GM19438 (cell line): ENCODE measurements at regions not wholly inside any gene's neighbourhood (a gene's known extent, or its start where the extent isn't known, plus 50 kb on each side); places are given as distances from the start of the nearest gene placed in this dataset.
"Not testable (repeated sequence)": the region's sequence is repeated elsewhere in the genome, so short reads cannot be mapped to it uniquely, and the experiment has no call there.

ENCODE experiments used
- ATAC-seq: cut with Tn5 transposase; IDR thresholded peaks from one replicate; pipeline ENCODE4 v1.9.1; 2021; ENCODE audit warnings: low read depth; ENCODE audit not compliant: unreplicated experiment

DNA sequence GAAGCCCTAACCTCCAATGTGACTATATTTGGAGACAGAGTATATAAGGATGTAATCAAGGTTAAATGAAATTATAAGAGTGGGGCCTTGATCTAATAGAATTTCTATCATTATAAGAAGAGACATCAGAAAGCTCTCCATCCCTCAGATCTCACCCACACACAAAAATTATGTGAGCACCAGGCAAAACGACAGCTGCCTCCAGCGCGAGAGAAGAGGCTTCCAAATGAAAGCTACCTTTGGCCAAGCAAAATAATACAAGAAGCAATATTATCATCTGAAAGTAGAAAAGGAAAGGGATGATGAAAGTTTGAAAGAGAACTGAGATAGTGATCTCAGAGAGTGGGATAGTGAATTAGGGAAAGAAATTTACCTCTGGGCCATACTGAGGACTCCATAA lies 1192.5 kb downstream of the NXPH1 start:
- no peak for ATAC-seq

- ATAC-seq, result no peak
Observed at GRCh38 chr7:9645756-9646155, 1212.3 kb downstream of the NXPH1 start.

DNA sequence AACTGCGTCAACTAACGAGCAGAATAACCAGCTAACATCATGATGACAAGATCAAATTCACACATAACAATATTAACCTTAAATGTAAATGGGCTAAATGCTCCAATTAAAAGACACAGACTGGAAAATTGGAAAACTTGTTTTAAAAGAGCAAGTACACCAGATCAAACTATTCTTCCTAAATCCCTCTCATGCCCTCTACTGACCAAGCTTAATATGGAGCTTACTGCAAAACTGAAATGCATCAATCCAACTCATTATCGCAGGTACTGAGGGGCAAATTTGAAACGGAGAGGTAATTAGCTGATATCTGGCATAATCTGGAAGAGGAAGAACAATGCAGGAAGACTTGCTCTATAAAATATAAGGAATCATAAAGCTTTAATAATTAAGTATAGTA lies 1223.8 kb downstream of the NXPH1 start:
- no peak for ATAC-seq

- ATAC-seq, result no peak
Observed at GRCh38 chr7:9671979-9672917, 1238.8 kb downstream of the NXPH1 start.

- ATAC-seq, result no peak
Observed at GRCh38 chr7:9680713-9681112, 1247.3 kb downstream of the NXPH1 start.

DNA sequence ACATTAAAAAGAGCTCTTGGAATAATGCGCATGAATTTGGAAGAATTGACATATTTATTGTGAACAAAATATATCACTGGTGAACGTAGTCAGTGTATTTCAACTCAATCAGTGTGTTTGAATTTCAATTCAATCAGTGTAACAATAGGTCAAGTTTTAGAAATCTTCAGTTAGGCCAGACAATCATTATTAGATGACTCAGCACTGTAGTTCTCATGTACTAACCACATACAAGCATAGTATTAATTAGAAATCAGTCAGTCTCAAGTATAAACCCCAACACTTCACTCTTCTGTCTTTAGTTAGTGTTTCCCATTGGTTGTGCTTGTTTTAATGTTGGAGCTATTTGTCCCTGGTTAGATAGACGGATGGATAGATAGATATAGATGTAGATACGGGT lies 1247.9 kb downstream of the NXPH1 start:
- ATAC-seq, result no peak

DNA sequence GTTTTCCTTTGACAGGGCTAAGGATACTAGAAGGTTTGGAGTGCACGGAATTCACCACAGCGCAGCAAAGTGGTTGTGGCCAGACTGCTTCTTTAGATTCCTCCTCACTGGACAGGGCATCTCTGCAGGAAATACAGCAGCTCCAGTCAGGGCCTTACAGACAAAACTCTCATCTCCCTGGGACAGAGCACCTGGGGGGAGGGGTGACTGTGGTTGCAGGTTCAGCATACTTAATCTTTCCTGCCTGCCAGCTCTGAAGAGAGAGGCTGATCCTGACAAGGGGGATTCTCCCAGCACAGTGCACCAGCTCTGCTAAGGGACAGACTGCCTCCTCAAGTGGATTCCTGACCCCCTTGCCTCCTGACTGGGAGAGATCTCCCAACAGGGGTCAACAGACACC lies 1257.9 kb downstream of the NXPH1 start:
- no peak for ATAC-seq

GRCh38 chr7:9698375-9698774 lies 1265.0 kb downstream of the NXPH1 start:
- no peak for ATAC-seq

DNA sequence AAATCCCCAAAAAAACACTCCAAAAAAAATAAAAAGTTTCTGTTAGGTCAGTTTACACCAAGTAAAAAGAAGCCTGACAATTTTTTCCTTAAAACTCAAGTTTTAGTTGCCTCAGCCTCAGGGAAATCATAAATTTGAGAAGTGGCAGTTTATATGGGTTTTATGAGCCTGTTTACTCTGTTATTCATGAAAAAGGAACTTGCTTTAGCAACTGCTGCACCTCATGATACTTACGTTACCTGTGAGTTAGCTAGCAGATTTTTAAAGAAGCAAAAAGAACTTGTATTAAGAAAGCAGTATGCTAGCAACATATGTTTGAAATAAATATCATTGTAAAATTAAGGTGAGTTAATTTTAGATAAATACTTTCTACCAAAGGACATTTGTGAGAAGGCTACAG lies 1264.5 kb upstream of the PHF14 start:
- ATAC-seq, result no peak

DNA sequence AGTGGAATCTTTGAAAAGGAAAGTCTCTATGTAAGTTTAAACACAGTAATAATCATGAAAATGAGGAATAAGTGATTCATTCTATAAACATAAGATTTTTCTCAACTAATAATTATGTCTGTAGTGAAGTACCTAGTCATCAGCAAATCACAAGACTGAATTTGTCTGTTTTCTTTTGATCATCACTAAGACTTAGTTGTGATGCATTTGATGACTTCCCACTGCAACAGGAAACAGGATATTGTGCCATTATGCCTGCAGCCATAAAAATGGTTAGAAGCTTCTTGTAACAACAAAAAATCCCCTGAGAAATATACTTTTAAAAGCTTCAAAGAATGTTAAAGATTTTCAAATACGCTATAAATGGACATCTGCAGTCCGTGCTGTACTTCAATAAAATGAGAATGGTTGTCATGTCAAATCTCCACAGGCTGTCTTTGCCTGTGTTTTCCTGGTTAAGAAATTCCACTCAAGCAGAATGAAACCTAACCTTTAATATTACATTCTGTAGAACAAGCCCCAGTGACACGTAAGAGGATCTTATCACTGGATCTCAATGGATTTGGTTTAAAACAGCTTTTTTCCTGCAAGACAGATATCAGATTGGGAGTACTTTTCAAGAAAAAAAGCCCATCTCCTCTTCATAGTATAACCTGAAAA lies 1262.3 kb upstream of the PHF14 start:
- ATAC-seq, result no peak

DNA sequence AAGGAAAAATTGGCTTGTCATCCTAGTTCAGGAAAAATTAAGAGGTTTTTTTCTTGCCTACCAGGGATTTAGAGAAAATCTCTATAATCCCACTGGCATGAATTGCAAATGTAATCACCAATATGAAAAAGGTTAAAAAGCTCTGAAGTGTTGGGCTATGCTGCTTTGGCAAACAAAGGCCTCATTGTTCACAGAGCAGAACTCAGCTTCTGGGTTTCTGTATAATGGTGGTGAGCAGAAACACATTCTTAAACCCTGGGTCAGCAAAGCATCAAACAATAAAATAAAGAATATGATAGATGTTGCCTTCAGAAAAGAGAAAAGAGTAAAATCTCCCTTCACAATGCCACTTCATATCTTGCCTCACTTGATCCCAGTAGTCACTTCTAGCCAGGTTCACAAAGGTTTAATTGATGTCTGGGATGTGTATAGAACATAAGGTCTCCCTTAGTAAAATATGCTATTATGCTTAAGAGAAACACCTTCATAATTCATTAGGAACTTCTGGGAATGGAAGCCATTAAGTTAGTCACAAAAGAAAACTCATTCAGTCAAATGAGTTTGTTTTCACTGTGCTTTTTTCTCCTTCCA lies 1255.5 kb upstream of the PHF14 start:
- ATAC-seq, result no peak

GRCh38 chr7:9719303-9719702 lies 1254.4 kb upstream of the PHF14 start:
- no peak for ATAC-seq

DNA sequence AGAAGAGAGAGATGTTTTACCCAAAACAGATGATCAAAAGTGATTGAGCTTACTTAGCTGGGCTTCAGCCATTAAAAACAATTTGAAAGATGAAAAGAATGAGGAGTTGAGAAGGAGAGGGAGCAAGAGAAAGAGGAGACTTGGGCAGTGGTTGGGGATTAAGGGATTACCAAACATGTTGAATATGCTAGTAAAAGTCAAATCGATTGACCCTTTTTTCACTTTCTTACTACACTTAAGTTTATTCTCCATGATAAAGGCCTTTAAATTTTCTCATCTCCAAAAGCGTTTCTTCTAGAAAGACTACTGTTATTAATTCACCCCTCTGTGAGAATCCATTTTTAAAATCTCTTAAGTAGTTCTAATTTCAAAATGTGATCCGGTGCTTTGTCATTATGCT lies 1254.0 kb upstream of the PHF14 start:
- ATAC-seq, result no peak

- not testable (repeated sequence) for ATAC-seq
Observed at GRCh38 chr7:9725940-9726663, 1247.6 kb upstream of the PHF14 start.

GRCh38 chr7:9726811-9727210 lies 1246.9 kb upstream of the PHF14 start:
- not testable (repeated sequence) for ATAC-seq

- ATAC-seq, result not testable (repeated sequence)
Observed at GRCh38 chr7:9727467-9727869, 1246.2 kb upstream of the PHF14 start.

GRCh38 chr7:9728014-9728657 lies 1245.5 kb upstream of the PHF14 start:
- ATAC-seq, result not testable (repeated sequence)

- no peak for ATAC-seq
Observed at GRCh38 chr7:9752033-9752432, 1221.6 kb upstream of the PHF14 start.

DNA sequence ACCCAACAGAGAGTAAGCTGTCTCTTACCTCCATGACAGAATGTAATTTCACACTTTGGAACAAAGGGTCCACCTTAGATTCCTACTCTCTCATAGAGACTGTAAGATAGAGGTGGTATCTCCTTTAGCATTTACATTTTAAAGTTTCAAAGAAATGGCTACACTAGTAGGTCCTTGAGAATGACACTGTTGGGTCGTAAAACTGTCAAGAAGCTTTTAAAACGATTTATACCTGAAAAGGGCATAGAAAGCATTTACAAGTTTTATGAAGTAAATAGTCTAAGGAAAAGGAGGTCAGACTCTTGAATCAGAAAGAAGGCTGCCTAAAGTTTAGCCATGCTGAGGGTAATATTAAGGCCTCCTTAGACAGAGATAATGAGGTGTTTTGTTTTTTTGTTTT lies 1212.4 kb upstream of the PHF14 start:
- ATAC-seq, result no peak

- no peak for ATAC-seq
Observed at GRCh38 chr7:9776900-9777299, 1196.8 kb upstream of the PHF14 start.
